ENCODE measurements at regions not wholly inside any gene's neighbourhood (a gene's known extent, or its start where the extent isn't known, plus 50 kb on each side); places are given as distances from the start of the nearest gene placed in this dataset.
A peak's percentile ranks its signal among the peaks of the same experiment; 100 is the strongest.

DNA sequence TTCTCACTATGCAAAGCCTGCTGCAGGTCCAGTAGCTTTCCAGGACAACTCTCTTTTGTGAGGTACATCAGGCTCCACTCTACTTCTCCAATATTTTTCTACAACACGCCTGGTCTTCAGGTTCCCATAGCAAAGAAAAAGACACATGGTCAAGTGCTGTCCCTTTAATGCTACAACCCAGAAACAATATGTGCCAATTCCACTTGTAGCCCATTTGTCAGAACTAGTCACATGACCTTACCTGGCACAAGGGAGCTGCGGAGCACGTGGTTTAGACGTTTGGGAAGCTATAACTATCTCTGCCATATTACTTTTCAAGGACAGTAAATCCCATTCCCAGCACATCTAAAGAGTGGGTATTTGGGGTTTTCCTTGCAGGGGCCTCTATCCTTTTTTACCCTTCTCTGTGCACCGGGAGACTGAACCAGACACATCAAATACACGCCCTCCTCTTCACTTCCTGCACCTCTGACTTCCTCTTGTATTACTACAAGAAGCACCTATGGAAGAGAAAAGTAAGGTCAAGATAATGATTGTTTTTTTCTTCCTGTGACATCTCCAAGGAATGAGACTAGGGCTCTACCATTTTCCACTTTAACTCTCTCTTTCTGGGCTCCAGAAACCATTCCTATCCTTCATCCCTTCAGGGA, 237.6 kb downstream of the ETS1 start:
- Histone ChIP-seq H3K9me3 (no peaks in the 10 kb centered on the region), H3K36me3 (no peaks in the 10 kb centered on the region), H3K4me3 (no peak overlapping the region), H3K27ac (no peak overlapping the region), H3K27me3 (no peaks in the 10 kb centered on the region), H3K4me1 (no peaks in the 10 kb centered on the region)
- TF ChIP-seq, protein P1, sequence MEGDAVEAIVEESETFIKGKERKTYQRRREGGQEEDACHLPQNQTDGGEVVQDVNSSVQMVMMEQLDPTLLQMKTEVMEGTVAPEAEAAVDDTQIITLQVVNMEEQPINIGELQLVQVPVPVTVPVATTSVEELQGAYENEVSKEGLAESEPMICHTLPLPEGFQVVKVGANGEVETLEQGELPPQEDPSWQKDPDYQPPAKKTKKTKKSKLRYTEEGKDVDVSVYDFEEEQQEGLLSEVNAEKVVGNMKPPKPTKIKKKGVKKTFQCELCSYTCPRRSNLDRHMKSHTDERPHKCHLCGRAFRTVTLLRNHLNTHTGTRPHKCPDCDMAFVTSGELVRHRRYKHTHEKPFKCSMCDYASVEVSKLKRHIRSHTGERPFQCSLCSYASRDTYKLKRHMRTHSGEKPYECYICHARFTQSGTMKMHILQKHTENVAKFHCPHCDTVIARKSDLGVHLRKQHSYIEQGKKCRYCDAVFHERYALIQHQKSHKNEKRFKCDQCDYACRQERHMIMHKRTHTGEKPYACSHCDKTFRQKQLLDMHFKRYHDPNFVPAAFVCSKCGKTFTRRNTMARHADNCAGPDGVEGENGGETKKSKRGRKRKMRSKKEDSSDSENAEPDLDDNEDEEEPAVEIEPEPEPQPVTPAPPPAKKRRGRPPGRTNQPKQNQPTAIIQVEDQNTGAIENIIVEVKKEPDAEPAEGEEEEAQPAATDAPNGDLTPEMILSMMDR (IDR thresholded peaks at IDR 0.05): no peak
- intact Hi-C loops (cut with DNase I): no loop called here
- ATAC-seq: no peak
- DNase-seq: no peak

DNA sequence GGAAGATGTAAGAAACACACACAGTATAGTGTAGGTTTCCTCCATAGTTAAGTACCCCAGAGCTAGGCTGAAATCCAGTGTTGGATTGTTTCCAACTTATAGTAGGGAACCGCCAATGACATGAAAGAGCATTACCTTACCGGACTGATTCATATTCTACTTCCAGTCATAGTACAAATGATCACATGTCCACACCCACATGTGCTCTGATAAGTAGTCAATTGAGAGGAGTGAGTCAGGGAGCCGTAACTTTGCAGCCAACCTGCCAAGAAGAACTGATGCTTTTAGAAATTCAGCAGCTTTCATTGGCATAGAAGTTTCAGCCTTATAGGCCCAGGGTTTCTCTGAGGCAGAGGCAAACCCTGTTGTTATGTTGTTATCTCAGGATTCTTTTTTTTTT, 240.6 kb downstream of the ETS1 start:
- DNase-seq (no peak), ATAC-seq (no peak)
- H3K4me1 ChIP-seq: peaks cover 9% of the 10 kb centered on the region
- TF ChIP-seq, protein P1 (IDR thresholded peaks at IDR 0.05): no peak
- intact Hi-C loops (cut with DNase I): no loop called here
- no peak overlapping the region for H3K27ac ChIP-seq
- H3K36me3 ChIP-seq: no peaks in the 10 kb centered on the region
- H3K27me3 ChIP-seq: no peaks in the 10 kb centered on the region
- H3K4me3 ChIP-seq: no peak overlapping the region
- no peaks in the 10 kb centered on the region for H3K9me3 ChIP-seq

DNA sequence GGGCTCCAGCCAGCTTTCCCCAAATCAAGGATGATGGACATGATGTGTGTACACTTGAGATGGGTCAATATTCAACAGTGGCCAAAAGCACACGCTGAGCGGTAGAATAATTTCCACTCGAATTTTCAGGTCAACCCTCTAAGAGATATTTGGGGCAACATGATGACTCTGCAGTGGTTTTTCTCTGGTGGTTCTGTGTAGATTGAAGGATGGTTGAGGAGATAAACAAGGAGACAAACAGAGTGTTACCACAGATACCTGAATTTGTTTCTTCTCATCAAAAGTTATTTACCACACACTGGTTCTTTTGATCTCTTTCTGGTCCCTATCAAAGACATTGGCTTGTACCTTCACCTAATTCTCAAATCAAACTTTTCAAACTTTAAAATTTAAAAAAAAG, 242.0 kb downstream of the ETS1 start:
- H3K36me3 ChIP-seq: no peaks in the 10 kb centered on the region
- no peak for DNase-seq
- H3K27me3 ChIP-seq: no peaks in the 10 kb centered on the region
- H3K4me1 ChIP-seq: peaks cover 9% of the 10 kb centered on the region
- no peak overlapping the region for H3K27ac ChIP-seq
- H3K9me3 ChIP-seq: no peaks in the 10 kb centered on the region
- ATAC-seq: no peak
- H3K4me3 ChIP-seq: no peak overlapping the region
- intact Hi-C loops (cut with DNase I): no loop called here
- TF ChIP-seq, protein P1 (IDR thresholded peaks at IDR 0.05): no peak

DNA sequence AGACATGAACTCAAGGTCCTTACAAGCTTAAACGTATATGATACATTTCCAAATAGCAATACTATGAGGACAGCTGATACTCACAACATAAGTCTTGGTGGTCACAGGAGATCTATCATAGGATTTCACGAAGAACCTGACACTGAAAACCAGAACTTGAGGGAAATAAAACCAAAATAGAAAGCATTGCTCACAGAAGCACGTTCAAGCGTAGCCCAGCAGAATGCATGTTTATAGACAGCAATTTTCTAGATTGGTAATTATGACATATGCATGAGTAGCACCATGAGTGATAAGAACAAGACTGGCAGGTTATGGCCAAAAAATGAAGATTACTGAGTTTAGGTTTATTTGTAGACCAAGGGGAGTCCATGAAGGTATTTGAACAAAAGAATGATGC, 243.5 kb downstream of the ETS1 start:
- DNase-seq (no peak), ATAC-seq (no peak)
- Histone ChIP-seq H3K36me3 (no peaks in the 10 kb centered on the region), H3K9me3 (no peaks in the 10 kb centered on the region), H3K27ac (no peak overlapping the region), H3K4me3 (no peak overlapping the region), H3K4me1 (peaks cover 9% of the 10 kb centered on the region), H3K27me3 (no peaks in the 10 kb centered on the region)
- intact Hi-C loops (cut with DNase I): no loop called here
- TF ChIP-seq, protein P1 (IDR thresholded peaks at IDR 0.05): no peak

DNA sequence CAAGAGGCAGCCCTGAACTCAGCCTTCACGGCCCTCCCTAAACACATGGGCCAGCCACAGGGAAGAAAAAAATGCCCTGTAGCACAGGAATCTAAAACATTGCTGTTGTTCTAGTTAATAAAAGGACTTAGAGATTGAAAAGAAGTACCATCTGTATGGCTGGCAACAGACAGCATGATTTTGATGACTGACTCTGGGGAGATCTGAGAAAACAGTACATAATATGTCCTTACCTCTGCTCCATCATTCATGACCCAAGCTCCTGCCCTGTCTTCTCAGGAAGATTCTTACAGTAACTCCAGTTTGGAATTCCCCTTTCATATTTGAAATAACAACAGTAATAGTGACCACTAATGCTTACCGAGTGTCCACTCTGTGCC, 244.2 kb downstream of the ETS1 start:
- ATAC-seq (no peak), DNase-seq (no peak)
- no peak overlapping the region for H3K4me3 ChIP-seq
- peak overlapping the region; percentile 78 for H3K27ac ChIP-seq
- no peaks in the 10 kb centered on the region for H3K36me3 ChIP-seq
- H3K4me1 ChIP-seq: peaks cover 9% of the 10 kb centered on the region
- TF ChIP-seq, protein P1 (IDR thresholded peaks at IDR 0.05): no peak
- H3K27me3 ChIP-seq: no peaks in the 10 kb centered on the region
- intact Hi-C loops (cut with DNase I): no loop called here
- no peaks in the 10 kb centered on the region for H3K9me3 ChIP-seq
